ENCODE measurements at regions not wholly inside any gene's neighbourhood (a gene's known extent, or its start where the extent isn't known, plus 50 kb on each side); places are given as distances from the start of the nearest gene placed in this dataset.
A peak's percentile ranks its signal among the peaks of the same experiment; 100 is the strongest.

DNA sequence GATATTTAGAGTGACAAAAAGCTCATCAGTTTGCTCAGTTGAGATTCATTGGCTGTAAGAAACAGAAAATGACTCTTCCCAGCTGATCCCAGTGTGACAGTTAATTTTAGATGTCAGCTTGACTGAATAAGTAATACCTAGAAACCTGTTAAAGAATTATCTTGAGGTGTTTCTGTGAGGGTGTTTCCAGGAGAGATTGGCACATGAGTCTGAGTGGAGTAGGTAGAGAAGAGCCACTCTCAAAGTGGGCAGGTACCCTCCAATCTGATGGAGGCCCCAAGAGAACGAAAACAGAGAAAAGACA is 200.8 kb upstream of the BTBD3 start:
- TF ChIP-seq, protein P1, sequence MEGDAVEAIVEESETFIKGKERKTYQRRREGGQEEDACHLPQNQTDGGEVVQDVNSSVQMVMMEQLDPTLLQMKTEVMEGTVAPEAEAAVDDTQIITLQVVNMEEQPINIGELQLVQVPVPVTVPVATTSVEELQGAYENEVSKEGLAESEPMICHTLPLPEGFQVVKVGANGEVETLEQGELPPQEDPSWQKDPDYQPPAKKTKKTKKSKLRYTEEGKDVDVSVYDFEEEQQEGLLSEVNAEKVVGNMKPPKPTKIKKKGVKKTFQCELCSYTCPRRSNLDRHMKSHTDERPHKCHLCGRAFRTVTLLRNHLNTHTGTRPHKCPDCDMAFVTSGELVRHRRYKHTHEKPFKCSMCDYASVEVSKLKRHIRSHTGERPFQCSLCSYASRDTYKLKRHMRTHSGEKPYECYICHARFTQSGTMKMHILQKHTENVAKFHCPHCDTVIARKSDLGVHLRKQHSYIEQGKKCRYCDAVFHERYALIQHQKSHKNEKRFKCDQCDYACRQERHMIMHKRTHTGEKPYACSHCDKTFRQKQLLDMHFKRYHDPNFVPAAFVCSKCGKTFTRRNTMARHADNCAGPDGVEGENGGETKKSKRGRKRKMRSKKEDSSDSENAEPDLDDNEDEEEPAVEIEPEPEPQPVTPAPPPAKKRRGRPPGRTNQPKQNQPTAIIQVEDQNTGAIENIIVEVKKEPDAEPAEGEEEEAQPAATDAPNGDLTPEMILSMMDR (IDR thresholded peaks at IDR 0.05), result no peak
- Mint-ChIP-seq H3K4me3 (ENCODE audit: unreplicated experiment) (no peak overlapping the region), H3K36me3 (ENCODE audit: low read depth) (no peaks in the 10 kb centered on the region), H3K27ac (ENCODE audit: unreplicated experiment) (peak overlapping the region; percentile 86), H3K9me3 (ENCODE audit: low read depth) (no peaks in the 10 kb centered on the region), H3K4me1 (ENCODE audit: low read depth) (peaks cover 32% of the 10 kb centered on the region), H3K27me3 (ENCODE audit: low read depth) (no peaks in the 10 kb centered on the region)
- no peak for DNase-seq (ENCODE audit: low spot score)

DNA sequence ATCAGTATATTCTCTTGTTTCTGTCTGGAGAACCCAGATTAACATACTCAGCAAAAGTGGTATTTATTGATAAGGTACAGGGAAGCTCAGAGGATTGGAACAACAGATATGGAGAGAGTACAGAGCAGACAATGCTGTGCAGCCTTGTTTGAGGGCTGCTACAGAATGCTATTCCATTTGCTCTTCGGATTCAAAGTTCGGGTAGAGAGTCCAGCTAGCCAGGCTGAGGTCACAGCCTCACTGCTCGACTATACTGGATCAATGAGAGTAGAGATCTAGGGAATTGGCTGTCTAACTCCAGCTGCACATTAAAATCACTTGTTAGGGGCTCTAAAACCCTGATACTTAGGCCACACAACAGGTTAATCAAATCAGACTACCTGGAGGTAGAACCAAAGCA is 200.1 kb upstream of the BTBD3 start:
- Mint-ChIP-seq H3K9me3 (ENCODE audit: low read depth) (no peaks in the 10 kb centered on the region), H3K4me1 (ENCODE audit: low read depth) (peaks cover 32% of the 10 kb centered on the region), H3K4me3 (ENCODE audit: unreplicated experiment) (no peak overlapping the region), H3K36me3 (ENCODE audit: low read depth) (no peaks in the 10 kb centered on the region), H3K27me3 (ENCODE audit: low read depth) (no peaks in the 10 kb centered on the region), H3K27ac (ENCODE audit: unreplicated experiment) (no peak overlapping the region)
- DNase-seq (ENCODE audit: low spot score), result no peak
- TF ChIP-seq, protein P1 (IDR thresholded peaks at IDR 0.05), result no peak

DNA sequence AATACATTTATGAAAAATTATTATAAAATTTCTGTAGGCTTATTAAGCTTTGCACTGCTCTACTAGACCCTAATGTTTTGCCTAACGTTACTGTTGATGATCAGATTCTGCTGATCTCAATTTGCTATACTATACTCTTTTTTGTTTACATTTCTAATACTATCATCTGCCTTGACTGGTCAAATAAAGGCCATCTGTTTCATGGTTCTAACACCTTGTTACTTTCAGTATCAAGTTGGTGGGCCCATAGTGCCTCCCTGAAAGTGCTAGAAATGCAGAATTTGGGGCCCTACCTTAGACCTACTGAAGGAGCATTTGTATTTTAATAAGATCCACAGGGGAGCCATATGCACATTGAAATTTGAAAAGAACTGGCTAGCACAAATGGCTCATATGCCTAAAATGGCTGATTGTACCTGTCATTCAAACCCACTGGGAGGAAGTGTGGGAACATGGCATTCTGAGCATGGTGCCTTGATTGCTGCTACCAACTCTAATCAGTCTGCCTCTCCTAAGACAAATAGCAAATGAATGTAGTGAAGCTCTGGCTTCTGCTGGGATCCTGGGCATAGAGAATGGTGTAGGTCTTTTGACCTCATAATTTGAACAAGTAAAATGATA is 199.1 kb upstream of the BTBD3 start:
- H3K9me3 Mint-ChIP-seq (ENCODE audit: low read depth), result no peaks in the 10 kb centered on the region
- no peaks in the 10 kb centered on the region for H3K27me3 Mint-ChIP-seq (ENCODE audit: low read depth)
- TF ChIP-seq, protein P1 (IDR thresholded peaks at IDR 0.05), result no peak
- no peak overlapping the region for H3K27ac Mint-ChIP-seq (ENCODE audit: unreplicated experiment)
- H3K4me3 Mint-ChIP-seq (ENCODE audit: unreplicated experiment), result no peak overlapping the region
- no peak for DNase-seq (ENCODE audit: low spot score)
- H3K36me3 Mint-ChIP-seq (ENCODE audit: low read depth), result no peaks in the 10 kb centered on the region
- peaks cover 32% of the 10 kb centered on the region for H3K4me1 Mint-ChIP-seq (ENCODE audit: low read depth)

DNA sequence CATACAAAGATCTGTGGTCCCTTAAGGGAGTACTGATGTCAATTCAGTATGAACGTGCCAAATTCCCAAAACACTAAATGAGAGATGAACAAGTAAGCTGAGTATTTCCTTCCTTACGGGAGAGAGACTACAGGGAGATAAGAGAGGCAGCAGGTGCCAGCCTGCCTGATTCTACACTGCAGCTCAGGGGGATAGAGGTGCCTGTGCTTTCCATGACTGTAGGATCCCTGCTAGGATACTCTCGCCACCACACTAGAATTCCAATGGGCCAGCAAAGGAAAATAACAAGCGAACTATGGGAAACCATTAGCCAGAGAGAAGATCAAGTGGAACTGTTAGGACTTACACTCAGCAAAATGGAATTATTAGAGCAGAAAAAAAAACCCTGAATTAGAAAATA is 198.5 kb upstream of the BTBD3 start:
- TF ChIP-seq, protein P1 (IDR thresholded peaks at IDR 0.05), result no peak
- no peaks in the 10 kb centered on the region for H3K36me3 Mint-ChIP-seq (ENCODE audit: low read depth)
- no peaks in the 10 kb centered on the region for H3K9me3 Mint-ChIP-seq (ENCODE audit: low read depth)
- no peaks in the 10 kb centered on the region for H3K27me3 Mint-ChIP-seq (ENCODE audit: low read depth)
- no peak for DNase-seq (ENCODE audit: low spot score)
- peaks cover 30% of the 10 kb centered on the region for H3K4me1 Mint-ChIP-seq (ENCODE audit: low read depth)
- H3K27ac Mint-ChIP-seq (ENCODE audit: unreplicated experiment), result no peak overlapping the region
- H3K4me3 Mint-ChIP-seq (ENCODE audit: unreplicated experiment), result no peak overlapping the region

DNA sequence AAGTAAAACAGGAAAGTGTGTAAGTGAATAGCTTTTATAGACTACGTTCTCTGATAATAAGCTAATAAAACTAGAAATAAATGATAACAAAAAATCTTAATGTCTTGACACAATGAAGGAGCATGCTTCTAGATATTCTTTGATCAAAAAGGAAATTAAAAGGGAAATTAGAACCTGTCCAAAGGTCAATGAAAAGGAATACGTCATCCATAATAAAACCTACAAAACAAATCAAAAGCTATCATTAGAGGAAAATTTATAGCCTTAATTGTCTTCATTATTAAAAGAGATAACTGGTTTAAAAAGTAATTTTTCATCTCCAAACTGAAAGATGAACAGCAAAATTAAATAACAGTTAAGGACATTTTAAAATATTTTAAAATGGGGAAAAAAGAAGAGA is 196.3 kb upstream of the BTBD3 start:
- DNase-seq (ENCODE audit: low spot score), result no peak
- Mint-ChIP-seq H3K27me3 (ENCODE audit: low read depth) (no peaks in the 10 kb centered on the region), H3K4me3 (ENCODE audit: unreplicated experiment) (no peak overlapping the region), H3K4me1 (ENCODE audit: low read depth) (peaks cover 18% of the 10 kb centered on the region), H3K36me3 (ENCODE audit: low read depth) (no peaks in the 10 kb centered on the region), H3K27ac (ENCODE audit: unreplicated experiment) (no peak overlapping the region), H3K9me3 (ENCODE audit: low read depth) (no peaks in the 10 kb centered on the region)
- TF ChIP-seq, protein P1 (IDR thresholded peaks at IDR 0.05), result no peak
